Fibroblast of lung (primary cell): ENCODE measurements at regions not wholly inside any gene's neighbourhood (a gene's known extent, or its start where the extent isn't known, plus 50 kb on each side); places are given as distances from the start of the nearest gene placed in this dataset.

Experiments used
- DNase-seq, 2 donors: peaks; one replicate each; pipeline versions ENCODE4 v3.0.0 to v3.0.0-alpha.2; 2010; ENCODE audit warnings: low read depth in 2 of 2
- H2AFZ ChIP-seq: 2 replicates; pipeline ENCODE4 v1.5.1; 2012; ENCODE audit warnings: low read length, control low read depth, inconsistent platforms
- H3K27ac ChIP-seq: 2 replicates; pipeline ENCODE4 v1.5.1; 2011; ENCODE audit warnings: low read length, control low read depth; ENCODE audit not compliant: insufficient read depth
- H3K27me3 ChIP-seq: 2 replicates; pipeline ENCODE4 v1.5.1; 2011; ENCODE audit warnings: mild to moderate bottlenecking, low read length; ENCODE audit not compliant: control insufficient read depth, insufficient read depth
- H3K36me3 ChIP-seq: 2 replicates; pipeline ENCODE4 v1.5.1; 2011; ENCODE audit warnings: low read length; ENCODE audit not compliant: control insufficient read depth, insufficient read depth
- H3K4me1 ChIP-seq: 2 replicates; pipeline ENCODE4 v1.5.1; 2011; ENCODE audit warnings: low read length; ENCODE audit not compliant: control insufficient read depth, insufficient read depth; ENCODE audit errors: extremely low read depth
- H3K4me2 ChIP-seq: 2 replicates; pipeline ENCODE4 v1.5.1; 2011; ENCODE audit warnings: low read length, control low read depth; ENCODE audit not compliant: insufficient read depth; ENCODE audit errors: extremely low read depth
- H3K4me3 ChIP-seq, 4 experiments: fragments of 200-600 bp in 1 of 4; sonication (generic) in 1 of 4; replicated peaks in 1 of 4; 2 replicates each; pipeline ENCODE4 v1.5.1; 2011 to 2016; ENCODE audit warnings: low read length in 4 of 4, low read depth in 3 of 4, mild to moderate bottlenecking in 3 of 4, control low read depth in 2 of 4, inconsistent platforms in 1 of 4, mixed read lengths in 1 of 4; ENCODE audit not compliant: insufficient read depth in 1 of 4; ENCODE audit errors: control extremely low read depth in 1 of 4
- H3K79me2 ChIP-seq: 2 replicates; pipeline ENCODE4 v1.5.1; 2012; ENCODE audit warnings: mild to moderate bottlenecking, low read length, inconsistent platforms; ENCODE audit not compliant: control insufficient read depth, insufficient read depth
- H3K9ac ChIP-seq: 2 replicates; pipeline ENCODE4 v1.5.1; 2011; ENCODE audit warnings: mild to moderate bottlenecking, low read length, control low read depth; ENCODE audit not compliant: insufficient read depth
- H3K9me3 ChIP-seq: 2 replicates; pipeline ENCODE4 v1.5.1; 2012; ENCODE audit warnings: low read depth, low read length; ENCODE audit not compliant: control insufficient read depth, insufficient read depth
- H4K20me1 ChIP-seq: 2 replicates; pipeline ENCODE4 v1.5.1; 2011; ENCODE audit warnings: low read length; ENCODE audit not compliant: control insufficient read depth, insufficient read depth; ENCODE audit errors: extremely low read depth
- EZH2 ChIP-seq: IDR thresholded peaks from 2 replicates; pipeline ENCODE4 v1.5.1; 2012; ENCODE audit warnings: low read length, control low read depth, mild to moderate bottlenecking; ENCODE audit errors: missing control alignments
- TF ChIP-seq, protein P1 (sequence below), 2 donors: IDR thresholded peaks in 1 of 2; conservative IDR thresholded peaks in 1 of 2; 1 replicate in 1 of 2; 2 replicates in 1 of 2; pipeline ENCODE4 v1.5.1; 2011 to 2012; ENCODE audit warnings: low read length in 2 of 2, control low read depth in 1 of 2, inconsistent platforms in 1 of 2, low read depth in 1 of 2, mild to moderate bottlenecking in 1 of 2

DNA sequence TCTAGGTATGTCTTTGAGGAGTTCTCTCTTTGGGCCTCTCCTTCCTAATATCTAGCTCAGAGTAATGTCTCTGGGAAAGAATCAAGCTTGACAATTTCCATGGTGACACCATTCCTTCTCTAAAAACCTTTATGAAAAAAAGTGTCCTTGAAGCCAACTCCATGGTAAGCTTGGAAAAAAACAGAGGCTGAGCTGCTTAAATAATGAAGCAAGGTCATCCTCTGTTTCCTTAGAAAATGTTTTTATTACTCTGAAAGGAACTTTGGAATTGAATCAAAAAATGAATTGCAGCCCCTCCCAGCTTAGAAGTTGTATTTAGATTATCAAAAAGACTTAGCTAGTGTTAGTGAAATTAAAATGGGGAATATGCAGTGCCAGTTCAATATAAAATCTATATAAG is 166.1 kb upstream of the KITLG start:
- no peaks in the 10 kb centered on the region for H3K4me1 ChIP-seq
- H3K9ac ChIP-seq: no peak overlapping the region
- H3K79me2 ChIP-seq: no peaks in the 10 kb centered on the region
- H3K4me3 ChIP-seq: no peak overlapping the region
- H3K27me3 ChIP-seq: no peaks in the 10 kb centered on the region
- DNase-seq: peak in 1 of 2 donors; percentile 9
- no peak overlapping the region for H3K27ac ChIP-seq
- H3K9me3 ChIP-seq: no peaks in the 10 kb centered on the region
- no peak overlapping the region for H3K4me2 ChIP-seq
- no peak overlapping the region for H2AFZ ChIP-seq
- no peaks in the 10 kb centered on the region for H3K36me3 ChIP-seq
- H4K20me1 ChIP-seq: no peaks in the 10 kb centered on the region
- TF ChIP-seq EZH2: no peak
- TF ChIP-seq, protein P1, sequence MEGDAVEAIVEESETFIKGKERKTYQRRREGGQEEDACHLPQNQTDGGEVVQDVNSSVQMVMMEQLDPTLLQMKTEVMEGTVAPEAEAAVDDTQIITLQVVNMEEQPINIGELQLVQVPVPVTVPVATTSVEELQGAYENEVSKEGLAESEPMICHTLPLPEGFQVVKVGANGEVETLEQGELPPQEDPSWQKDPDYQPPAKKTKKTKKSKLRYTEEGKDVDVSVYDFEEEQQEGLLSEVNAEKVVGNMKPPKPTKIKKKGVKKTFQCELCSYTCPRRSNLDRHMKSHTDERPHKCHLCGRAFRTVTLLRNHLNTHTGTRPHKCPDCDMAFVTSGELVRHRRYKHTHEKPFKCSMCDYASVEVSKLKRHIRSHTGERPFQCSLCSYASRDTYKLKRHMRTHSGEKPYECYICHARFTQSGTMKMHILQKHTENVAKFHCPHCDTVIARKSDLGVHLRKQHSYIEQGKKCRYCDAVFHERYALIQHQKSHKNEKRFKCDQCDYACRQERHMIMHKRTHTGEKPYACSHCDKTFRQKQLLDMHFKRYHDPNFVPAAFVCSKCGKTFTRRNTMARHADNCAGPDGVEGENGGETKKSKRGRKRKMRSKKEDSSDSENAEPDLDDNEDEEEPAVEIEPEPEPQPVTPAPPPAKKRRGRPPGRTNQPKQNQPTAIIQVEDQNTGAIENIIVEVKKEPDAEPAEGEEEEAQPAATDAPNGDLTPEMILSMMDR (conservative IDR thresholded peaks at IDR 0.05 in 1 of 2, IDR thresholded peaks at IDR 0.05 in 1 of 2; ENCODE audit: low read depth in 1 of 2, low read length in 2 of 2): no peak

DNA sequence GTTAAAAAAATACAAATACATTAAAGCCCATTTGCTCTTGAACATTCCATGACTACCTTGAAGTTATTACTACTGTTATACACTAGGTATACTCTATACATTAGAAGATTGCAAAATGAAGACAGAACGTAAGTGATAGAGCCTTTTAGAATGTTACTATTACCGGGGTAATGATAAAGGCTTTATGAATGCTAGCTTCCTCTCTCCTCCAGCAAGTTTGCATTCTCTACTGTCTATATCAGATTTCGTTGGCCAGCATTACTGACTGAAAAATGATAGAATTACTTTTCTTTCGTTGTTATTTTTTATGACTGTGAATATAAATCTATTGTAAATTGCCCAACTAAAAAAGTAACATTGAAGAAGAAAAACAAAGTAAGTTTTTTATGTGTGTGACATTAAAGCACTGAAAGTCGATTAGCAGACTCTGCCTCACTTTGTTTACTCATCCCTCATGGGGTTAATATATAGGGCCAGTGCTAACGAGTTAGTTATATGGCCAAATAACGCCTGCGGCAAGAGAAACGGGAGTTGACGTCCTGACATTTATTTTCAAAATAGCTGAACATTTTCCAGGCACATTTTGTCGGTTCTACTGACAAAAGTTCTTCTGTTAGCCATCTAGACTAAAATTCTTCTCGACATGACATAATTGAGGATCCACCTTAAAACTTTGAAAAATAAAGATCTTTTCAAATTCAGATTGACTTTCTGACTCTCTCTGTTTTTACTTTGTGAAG is 163.8 kb upstream of the KITLG start:
- Histone ChIP-seq H2AFZ (no peak overlapping the region), H3K4me3 (no peak overlapping the region), H3K4me1 (no peaks in the 10 kb centered on the region), H3K27me3 (no peaks in the 10 kb centered on the region), H3K27ac (no peak overlapping the region), H3K79me2 (no peaks in the 10 kb centered on the region), H3K4me2 (no peak overlapping the region), H3K9me3 (no peaks in the 10 kb centered on the region), H4K20me1 (no peaks in the 10 kb centered on the region), H3K36me3 (no peaks in the 10 kb centered on the region), H3K9ac (no peak overlapping the region)
- TF ChIP-seq EZH2: no peak
- TF ChIP-seq, protein P1 (conservative IDR thresholded peaks at IDR 0.05 in 1 of 2, IDR thresholded peaks at IDR 0.05 in 1 of 2; ENCODE audit: low read depth in 1 of 2, low read length in 2 of 2): no peak
- no peak for DNase-seq

DNA sequence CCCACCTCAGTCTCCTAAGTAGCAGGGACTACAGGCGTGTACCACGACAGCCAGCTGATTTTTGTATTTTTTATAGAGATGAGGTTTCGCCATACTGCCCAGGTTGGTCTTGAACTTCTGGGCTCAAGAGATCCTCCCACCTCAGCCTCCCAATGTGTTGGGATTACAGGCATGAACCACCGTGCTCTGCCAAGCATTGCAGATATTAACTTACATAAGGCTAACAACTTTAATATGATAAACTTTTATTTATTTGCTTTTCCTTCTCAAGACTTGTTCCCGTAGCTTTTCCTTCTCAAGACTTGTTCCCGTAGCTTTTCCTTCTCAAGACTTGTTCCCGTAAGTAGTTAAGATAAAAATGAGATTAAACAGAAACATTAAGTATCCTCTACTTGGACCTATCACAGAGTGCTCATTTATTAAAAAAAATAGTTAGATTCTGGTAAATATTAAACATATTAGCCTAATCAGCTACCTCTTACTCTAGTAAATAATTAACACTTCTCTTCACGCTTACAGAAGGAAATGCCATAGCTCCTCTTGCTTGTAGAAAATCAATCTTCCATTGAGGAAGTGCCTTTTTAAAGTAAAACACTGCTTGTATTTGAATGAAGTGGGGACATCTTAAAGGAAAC is 157.7 kb upstream of the KITLG start:
- no peak for TF ChIP-seq EZH2
- Histone ChIP-seq H3K9me3 (no peaks in the 10 kb centered on the region), H3K4me2 (no peak overlapping the region), H3K36me3 (no peaks in the 10 kb centered on the region), H3K27me3 (no peaks in the 10 kb centered on the region), H3K79me2 (no peaks in the 10 kb centered on the region), H3K27ac (no peak overlapping the region), H2AFZ (no peak overlapping the region), H4K20me1 (no peaks in the 10 kb centered on the region), H3K9ac (no peak overlapping the region), H3K4me3 (no peak overlapping the region), H3K4me1 (no peaks in the 10 kb centered on the region)
- DNase-seq: no peak
